Keratinocyte (primary cell): ENCODE measurements at regions not wholly inside any gene's neighbourhood (a gene's known extent, or its start where the extent isn't known, plus 50 kb on each side); places are given as distances from the start of the nearest gene placed in this dataset.

Experiments used
- DNase-seq: peaks from one replicate; pipeline ENCODE4 v3.0.0-alpha.2; 2011; ENCODE audit warnings: low read depth, missing footprints, low spot score
- FAIRE-seq: peaks from 2 replicates; lab custom pipeline; 2011; peaks lifted over from hg19 to GRCh38; lab: Jason Lieb, UNC
- H2AFZ ChIP-seq: 2 replicates; pipeline ENCODE4 v1.6.0; 2012; ENCODE audit warnings: low read length, control low read depth, inconsistent platforms; ENCODE audit not compliant: control insufficient read depth
- H3K27ac ChIP-seq: 2 replicates; pipeline ENCODE4 v1.5.1; 2011; ENCODE audit warnings: low read length; ENCODE audit not compliant: control insufficient read depth, insufficient read depth
- H3K27me3 ChIP-seq: 3 replicates; pipeline ENCODE4 v1.6.0; 2011; ENCODE audit warnings: low read length; ENCODE audit not compliant: control insufficient read depth, insufficient read depth; ENCODE audit errors: extremely low read depth
- H3K36me3 ChIP-seq, 2 experiments: 2 replicates in 1 of 2; 3 replicates in 1 of 2; pipeline ENCODE4 v1.5.1; 2011; ENCODE audit warnings: low read length in 2 of 2, mild to moderate bottlenecking in 1 of 2; ENCODE audit not compliant: control insufficient read depth in 2 of 2, insufficient read depth in 2 of 2; ENCODE audit errors: extremely low read depth in 1 of 2
- H3K4me1 ChIP-seq: 3 replicates; pipeline ENCODE4 v1.5.1; 2011; ENCODE audit warnings: low read length; ENCODE audit not compliant: control insufficient read depth, insufficient read depth; ENCODE audit errors: extremely low read depth
- H3K4me2 ChIP-seq: 3 replicates; pipeline ENCODE4 v1.6.0; 2011; ENCODE audit warnings: low read depth, low read length; ENCODE audit not compliant: control insufficient read depth, insufficient read depth; ENCODE audit errors: extremely low read depth
- H3K4me3 ChIP-seq, 3 experiments: fragments of 200-600 bp in 1 of 3; sonication (generic) in 1 of 3; 2 replicates in 2 of 3; 3 replicates in 1 of 3; pipeline ENCODE4 v1.5.1; 2011 to 2016; ENCODE audit warnings: low read length in 3 of 3, mild to moderate bottlenecking in 3 of 3, control low read depth in 2 of 3, inconsistent platforms in 1 of 3, low read depth in 1 of 3, mixed read lengths in 1 of 3, mixed run types in 1 of 3, moderate library complexity in 1 of 3; ENCODE audit not compliant: control insufficient read depth in 2 of 3, insufficient read depth in 2 of 3; ENCODE audit errors: extremely low read depth in 1 of 3
- H3K79me2 ChIP-seq: 2 replicates; pipeline ENCODE4 v1.6.0; 2012; ENCODE audit warnings: low read length; ENCODE audit not compliant: control insufficient read depth, insufficient read depth
- H3K9ac ChIP-seq: 3 replicates; pipeline ENCODE4 v1.6.0; 2011; ENCODE audit warnings: low read length; ENCODE audit not compliant: control insufficient read depth, insufficient read depth; ENCODE audit errors: extremely low read depth
- H3K9me1 ChIP-seq: 3 replicates; pipeline ENCODE4 v1.6.0; 2011; ENCODE audit warnings: low read length; ENCODE audit not compliant: control insufficient read depth, insufficient read depth; ENCODE audit errors: extremely low read depth
- H3K9me3 ChIP-seq: 2 replicates; pipeline ENCODE4 v1.5.1; 2012; ENCODE audit warnings: low read depth, low read length; ENCODE audit not compliant: control insufficient read depth
- H4K20me1 ChIP-seq: 3 replicates; pipeline ENCODE4 v1.6.0; 2011; ENCODE audit warnings: low read length; ENCODE audit not compliant: control insufficient read depth, insufficient read depth; ENCODE audit errors: extremely low read depth
- CTCF ChIP-seq, 3 experiments: IDR thresholded peaks in 1 of 3; conservative IDR thresholded peaks in 1 of 3; optimal IDR thresholded peaks in 1 of 3; 2 replicates in 2 of 3; 3 replicates in 1 of 3; pipeline versions ENCODE3 to v1.5.1; 2011; ENCODE audit warnings: low read length in 3 of 3, mild to moderate bottlenecking in 3 of 3, moderate library complexity in 2 of 3, control low read depth in 1 of 3, inconsistent platforms in 1 of 3; ENCODE audit not compliant: insufficient read depth in 2 of 3; ENCODE audit errors: extremely low read depth in 1 of 3
- EZH2 ChIP-seq: IDR thresholded peaks from one replicate; pipeline ENCODE4 v1.6.1; 2012; ENCODE audit warnings: inconsistent platforms, mild to moderate bottlenecking, low read length, moderate library complexity
- dilution Hi-C: fragments of 300-500 bp; cut with MboI; formaldehyde crosslinking; loops from one replicate; pipeline ENCODE4 v1.7.0; 2020; ENCODE audit warnings: low sequenced_read_pairs; ENCODE audit not compliant: extremely low pct_ligation_motif_present

DNA sequence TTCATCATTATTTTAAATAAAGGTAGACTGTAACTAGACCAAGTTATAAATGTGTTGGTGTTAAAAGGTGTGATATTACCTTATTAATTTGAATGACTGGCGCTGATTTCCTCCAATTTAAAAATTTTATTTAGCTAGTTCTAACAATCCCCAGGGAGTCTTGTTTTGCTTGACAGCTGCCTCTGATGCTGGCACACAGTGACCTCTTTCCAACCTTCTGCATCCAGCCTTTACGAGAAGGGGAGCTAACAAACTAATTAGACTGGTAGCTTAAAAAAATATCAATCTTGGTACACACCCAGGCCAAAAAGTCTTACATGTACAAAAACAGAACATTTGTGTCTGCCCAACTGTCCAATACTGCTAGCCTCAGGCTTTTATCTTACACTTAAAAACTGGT lies 51.8 kb upstream of the ENPEP start:
- no peak for FAIRE-seq
- Histone ChIP-seq H3K9me3 (no peaks in the 10 kb centered on the region), H3K27ac (no peak overlapping the region), H3K4me2 (no peak overlapping the region), H3K27me3 (no peaks in the 10 kb centered on the region), H3K9me1 (no peaks in the 10 kb centered on the region), H3K4me3 (no peak overlapping the region), H3K36me3 (no peaks in the 10 kb centered on the region), H3K4me1 (no peaks in the 10 kb centered on the region), H2AFZ (no peak overlapping the region), H4K20me1 (no peaks in the 10 kb centered on the region), H3K9ac (no peak overlapping the region), H3K79me2 (no peaks in the 10 kb centered on the region)
- no peak for DNase-seq
- dilution Hi-C loops = no loop called here
- TF ChIP-seq CTCF (optimal IDR thresholded peaks at IDR 0.05 in 1 of 3, IDR thresholded peaks at IDR 0.05 in 1 of 3, conservative IDR thresholded peaks at IDR 0.05 in 1 of 3; ENCODE audit: extremely low read depth in 1 of 3, insufficient read depth in 2 of 3, low read length in 3 of 3) = no peak
- TF ChIP-seq EZH2 = no peak

DNA sequence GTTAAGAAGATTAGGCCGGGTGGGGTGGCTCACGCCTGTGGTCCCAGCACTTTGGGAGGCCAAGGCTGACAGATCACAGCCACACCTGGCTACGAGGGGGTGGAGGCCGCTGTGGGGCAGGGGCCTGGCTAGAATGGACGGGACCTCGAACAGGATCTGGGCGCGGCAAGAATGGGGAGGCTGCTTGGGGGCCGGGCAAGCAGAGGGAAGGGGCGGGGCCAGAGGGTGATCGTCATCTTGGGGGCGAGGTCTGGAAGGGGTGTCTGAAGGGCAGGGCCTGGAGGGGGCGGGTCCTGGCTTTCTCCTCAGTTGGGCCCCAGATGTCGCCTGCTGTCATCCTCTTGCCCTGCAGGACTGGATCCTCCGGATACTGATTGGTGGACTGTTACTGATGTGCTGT lies 57.3 kb upstream of the ENPEP start:
- dilution Hi-C loops = no loop called here
- Histone ChIP-seq H3K9me3 (no peaks in the 10 kb centered on the region), H3K79me2 (no peaks in the 10 kb centered on the region), H2AFZ (no peak overlapping the region), H3K27me3 (no peaks in the 10 kb centered on the region), H4K20me1 (no peaks in the 10 kb centered on the region), H3K4me2 (no peak overlapping the region), H3K4me3 (no peak overlapping the region), H3K9me1 (no peaks in the 10 kb centered on the region), H3K9ac (no peak overlapping the region), H3K4me1 (no peaks in the 10 kb centered on the region), H3K27ac (no peak overlapping the region), H3K36me3 (no peaks in the 10 kb centered on the region)
- FAIRE-seq = no peak
- no peak for DNase-seq
- TF ChIP-seq EZH2 (no peak), CTCF (optimal IDR thresholded peaks at IDR 0.05 in 1 of 3, IDR thresholded peaks at IDR 0.05 in 1 of 3, conservative IDR thresholded peaks at IDR 0.05 in 1 of 3; ENCODE audit: extremely low read depth in 1 of 3, insufficient read depth in 2 of 3, low read length in 3 of 3) (no peak)
